AML-193 (cell line): ENCODE measurements at regions not wholly inside any gene's neighbourhood (a gene's known extent, or its start where the extent isn't known, plus 50 kb on each side); places are given as distances from the start of the nearest gene placed in this dataset.

ENCODE experiments used
- DNase-seq, 2 experiments: peaks; one replicate each; lab custom pipeline; 2025; lab: John Stamatoyannopoulos, UW

DNA sequence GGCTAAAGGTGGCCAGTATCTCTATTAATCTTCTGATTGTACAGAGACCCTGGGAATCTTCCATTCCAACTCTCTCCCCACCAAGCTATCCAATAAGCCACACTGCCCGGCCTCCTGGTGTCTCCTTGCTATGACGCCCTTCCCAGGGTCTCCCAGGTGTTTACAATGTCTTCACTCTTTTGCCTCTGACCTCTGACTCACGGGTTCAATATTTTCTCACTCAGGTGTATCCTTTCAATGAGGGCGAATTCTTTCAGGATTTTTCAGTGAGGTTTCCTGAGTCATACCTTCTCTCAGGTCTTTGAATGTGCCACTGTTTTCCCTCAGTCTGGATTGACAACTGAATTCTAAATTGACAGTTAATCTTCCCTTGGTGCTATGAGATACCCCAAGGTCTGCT is 53.7 kb upstream of the IRX4 start:
- no peak for DNase-seq

DNA sequence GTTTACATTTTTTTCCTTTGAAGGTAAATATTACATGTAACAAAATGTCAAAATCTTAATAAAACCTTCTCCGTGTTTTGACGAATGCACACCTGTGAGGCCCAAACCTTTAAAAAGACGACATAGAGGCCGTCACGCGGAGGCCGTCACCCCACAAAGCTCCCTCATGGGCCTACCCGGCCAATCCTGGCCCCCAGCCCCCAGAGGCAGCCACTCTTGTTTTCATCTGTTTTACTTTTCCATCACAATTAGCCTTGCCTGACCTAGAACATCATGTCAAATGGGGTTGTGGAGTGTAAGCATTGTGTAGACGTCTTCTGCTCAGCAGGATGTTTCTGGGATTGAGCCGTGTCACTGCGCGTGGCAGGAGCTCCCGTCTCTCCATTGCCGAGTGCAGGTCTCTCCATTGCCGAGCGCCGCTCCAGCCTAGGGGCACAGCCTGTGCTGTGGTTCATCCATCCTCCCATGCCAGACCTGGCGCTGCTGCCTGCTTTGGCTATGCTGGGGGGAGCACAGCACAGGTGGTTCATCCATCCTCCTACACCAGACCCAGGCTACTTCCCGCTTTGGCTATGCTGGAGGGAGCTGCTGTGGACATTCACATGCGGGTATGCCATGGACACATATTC is 52.2 kb upstream of the IRX4 start:
- no peak for DNase-seq

- no peak for DNase-seq
Observed at GRCh38 chr5:1934056-1934394, 51.3 kb upstream of the IRX4 start.

GRCh38 chr5:1933364-1934055 is 50.8 kb upstream of the IRX4 start:
- DNase-seq: no peak
